ENCODE measurements at regions not wholly inside any gene's neighbourhood (a gene's known extent, or its start where the extent isn't known, plus 50 kb on each side); places are given as distances from the start of the nearest gene placed in this dataset.

GRCh38 chr4:29199025-29199424 is 1521.1 kb upstream of the PCDH7 start:
- H3K27me3 ChIP-seq = no peaks in the 10 kb centered on the region
- no peak overlapping the region for H3K4me3 ChIP-seq
- H3K27ac ChIP-seq = no peak overlapping the region
- H3K36me3 ChIP-seq = no peaks in the 10 kb centered on the region
- TF ChIP-seq CTCF (IDR thresholded peaks at IDR 0.05) (no peak), POLR2A (IDR thresholded peaks at IDR 0.05) (no peak), POLR2AphosphoS5 (IDR thresholded peaks at IDR 0.05) (no peak)
- no peaks in the 10 kb centered on the region for H3K4me1 ChIP-seq
- no peaks in the 10 kb centered on the region for H3K9me3 ChIP-seq
- intact Hi-C loops (cut with DNase I; ENCODE audit: low total_unique reads) = no loop called here
- no peak for DNase-seq (ENCODE audit: low spot score in 2 of 2)

GRCh38 chr4:29199485-29199884 is 1520.7 kb upstream of the PCDH7 start:
- no peak for DNase-seq (ENCODE audit: low spot score in 2 of 2)
- H3K27me3 ChIP-seq = no peaks in the 10 kb centered on the region
- no peak overlapping the region for H3K27ac ChIP-seq
- no peaks in the 10 kb centered on the region for H3K9me3 ChIP-seq
- no peak overlapping the region for H3K4me3 ChIP-seq
- no peaks in the 10 kb centered on the region for H3K4me1 ChIP-seq
- intact Hi-C loops (cut with DNase I; ENCODE audit: low total_unique reads) = no loop called here
- H3K36me3 ChIP-seq = no peaks in the 10 kb centered on the region
- no peak for TF ChIP-seq POLR2AphosphoS5 (IDR thresholded peaks at IDR 0.05)
- TF ChIP-seq POLR2A (IDR thresholded peaks at IDR 0.05) = no peak
- TF ChIP-seq CTCF (IDR thresholded peaks at IDR 0.05) = no peak

- no peak overlapping the region for H3K27ac ChIP-seq
- H3K4me1 ChIP-seq = no peaks in the 10 kb centered on the region
- no peak for TF ChIP-seq CTCF (IDR thresholded peaks at IDR 0.05)
- TF ChIP-seq POLR2A (IDR thresholded peaks at IDR 0.05) = no peak
- no peak for TF ChIP-seq POLR2AphosphoS5 (IDR thresholded peaks at IDR 0.05)
- H3K27me3 ChIP-seq = no peaks in the 10 kb centered on the region
- no peaks in the 10 kb centered on the region for H3K9me3 ChIP-seq
- intact Hi-C loops (cut with DNase I; ENCODE audit: low total_unique reads) = no loop called here
- H3K36me3 ChIP-seq = no peaks in the 10 kb centered on the region
- H3K4me3 ChIP-seq = no peak overlapping the region
- DNase-seq (ENCODE audit: low spot score in 2 of 2) = no peak
These were observed 1507.1 kb upstream of the PCDH7 start for GRCh38 chr4:29213020-29213419.

- Histone ChIP-seq H3K4me3 (no peak overlapping the region), H3K9me3 (no peaks in the 10 kb centered on the region), H3K36me3 (no peaks in the 10 kb centered on the region), H3K4me1 (no peaks in the 10 kb centered on the region), H3K27ac (no peak overlapping the region), H3K27me3 (no peaks in the 10 kb centered on the region)
- DNase-seq (ENCODE audit: low spot score in 2 of 2) = no peak
- no peak for TF ChIP-seq POLR2AphosphoS5 (IDR thresholded peaks at IDR 0.05)
- intact Hi-C loops (cut with DNase I; ENCODE audit: low total_unique reads) = no loop called here
These were observed 1499.4 kb upstream of the PCDH7 start for GRCh38 chr4:29220761-29221160.

- no peaks in the 10 kb centered on the region for H3K27me3 ChIP-seq
- no peaks in the 10 kb centered on the region for H3K36me3 ChIP-seq
- intact Hi-C loops (cut with DNase I; ENCODE audit: low total_unique reads) = no loop called here
- H3K4me3 ChIP-seq = no peak overlapping the region
- no peak overlapping the region for H3K27ac ChIP-seq
- TF ChIP-seq CTCF (IDR thresholded peaks at IDR 0.05) (no peak), POLR2AphosphoS5 (IDR thresholded peaks at IDR 0.05) (no peak), POLR2A (IDR thresholded peaks at IDR 0.05) (no peak)
- no peaks in the 10 kb centered on the region for H3K9me3 ChIP-seq
- H3K4me1 ChIP-seq = no peaks in the 10 kb centered on the region
- DNase-seq (ENCODE audit: low spot score in 2 of 2) = no peak
These were observed 1495.3 kb upstream of the PCDH7 start for GRCh38 chr4:29224911-29225310.

- no peaks in the 10 kb centered on the region for H3K9me3 ChIP-seq
- H3K4me3 ChIP-seq = no peak overlapping the region
- TF ChIP-seq POLR2AphosphoS5 (IDR thresholded peaks at IDR 0.05) (no peak), POLR2A (IDR thresholded peaks at IDR 0.05) (no peak)
- no peaks in the 10 kb centered on the region for H3K4me1 ChIP-seq
- intact Hi-C loops (cut with DNase I; ENCODE audit: low total_unique reads) = no loop called here
- no peak for DNase-seq (ENCODE audit: low spot score in 2 of 2)
- H3K27me3 ChIP-seq = no peaks in the 10 kb centered on the region
- no peak overlapping the region for H3K27ac ChIP-seq
- H3K36me3 ChIP-seq = no peaks in the 10 kb centered on the region
These were observed 1479.5 kb upstream of the PCDH7 start for GRCh38 chr4:29240641-29241040.
